Sigmoid colon (tissue), 6 donors: ENCODE measurements at regions not wholly inside any gene's neighbourhood (a gene's known extent, or its start where the extent isn't known, plus 50 kb on each side); places are given as distances from the start of the nearest gene placed in this dataset.

Experiments
- DNase-seq: peaks from one replicate; pipeline ENCODE4 v3.0.0-alpha.2; 2019
- H3K27ac ChIP-seq, 4 donors: fragments of 200-600 bp; sonication (generic); one replicate each; pipeline ENCODE4 v1.5.1; 2016 to 2019; ENCODE audit warnings: mild to moderate bottlenecking in 1 of 4
- H3K27me3 ChIP-seq, 3 donors: fragments of 200-600 bp; sonication (generic); one replicate each; pipeline ENCODE4 v1.5.1; 2019; ENCODE audit warnings: mild to moderate bottlenecking in 1 of 3
- H3K36me3 ChIP-seq, 4 donors: fragments of 200-600 bp; sonication (generic); one replicate each; pipeline ENCODE4 v1.5.1; 2016 to 2019
- H3K4me1 ChIP-seq, 4 donors: fragments of 200-600 bp; sonication (generic); one replicate each; pipeline ENCODE4 v1.5.1; 2017 to 2019
- H3K4me3 ChIP-seq, 4 donors: fragments of 200-600 bp; sonication (generic); one replicate each; pipeline ENCODE4 v1.5.1; 2017 to 2019; ENCODE audit warnings: mild to moderate bottlenecking in 2 of 4, moderate library complexity in 1 of 4
- H3K9me3 ChIP-seq, 4 donors: fragments of 200-600 bp in 3 of 4; sonication (generic) in 3 of 4; one replicate each; pipeline versions ENCODE4 v1.5.1 to v1.6.1; 2013 to 2019
- EP300 ChIP-seq, 4 donors: sonication (generic); formaldehyde crosslinking; IDR thresholded peaks; one replicate each; pipeline ENCODE4 v1.6.1; 2017; ENCODE audit warnings: antibody characterized with exemption in 4 of 4
- POLR2A ChIP-seq, 2 donors: fragments of 450-650 bp; IDR thresholded peaks; one replicate each; pipeline ENCODE4 v1.6.1; 2016; ENCODE audit warnings: antibody characterized with exemption in 2 of 2, mild to moderate bottlenecking in 2 of 2, moderate library complexity in 2 of 2
- POLR2AphosphoS5 ChIP-seq, 4 donors: sonication (generic); formaldehyde crosslinking; IDR thresholded peaks; one replicate each; pipeline ENCODE4 v1.6.1; 2017; ENCODE audit warnings: antibody characterized with exemption in 4 of 4
- WGBS, 2 donors: extraction: QIAGEN DNeasy Blood & Tissue Kit; methylation state at CpG; one replicate each; pipeline ENCODE4 v1.1.7; 2013; 5-methylcytosine and 5-hydroxymethylcytosine counted together
- intact Hi-C: fragments of 100-400 bp; cut with DNase I; formaldehyde crosslinking; loops from one replicate; pipeline ENCODE4 v1.15.1; 2023
- TF ChIP-seq, protein P1 (sequence below), 4 experiments: fragments of 450-650 bp in 3 of 4; fragments of 200-600 bp in 1 of 4; IDR thresholded peaks; one replicate each; pipeline ENCODE4 v1.5.1; 2016 to 2019; ENCODE audit warnings: antibody characterized with exemption in 4 of 4, mild to moderate bottlenecking in 3 of 4, moderate library complexity in 2 of 4
- donor health status: healthy with polysubstance abuse.
- donor health status: healthy.

DNA sequence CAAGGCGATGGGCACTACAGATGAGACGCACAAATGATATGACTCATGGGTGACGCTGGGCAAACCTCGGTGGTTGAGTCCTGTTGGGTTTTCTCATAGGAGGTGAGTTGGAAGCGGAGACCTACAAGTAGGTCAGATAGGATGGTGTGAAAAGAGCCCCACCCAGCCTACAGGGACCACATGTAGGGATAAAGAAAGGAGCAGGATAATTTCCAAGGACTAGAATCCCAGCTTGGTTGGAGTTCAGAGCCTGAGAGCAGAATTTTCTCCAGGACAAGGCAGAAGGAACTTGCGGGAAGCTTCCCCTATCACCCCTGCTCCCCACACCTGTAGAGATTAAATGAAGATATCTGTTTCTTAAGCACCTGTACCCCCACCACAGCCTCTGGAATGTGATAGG is 489.7 kb upstream of the CDH4 start:
- no peak overlapping the region for H3K4me3 ChIP-seq

GRCh38 chr20:60764328-60764727 is 487.7 kb upstream of the CDH4 start:
- Histone ChIP-seq H3K9me3 (no peaks in the 10 kb centered on the region), H3K4me3 (no peak overlapping the region), H3K4me1 (no peaks in the 10 kb centered on the region), H3K27ac (no peak overlapping the region), H3K27me3 (no peaks in the 10 kb centered on the region), H3K36me3 (no peaks in the 10 kb centered on the region)
- intact Hi-C loops = no loop called here
- TF ChIP-seq EP300 (IDR thresholded peaks at IDR 0.05) (no peak), POLR2AphosphoS5 (IDR thresholded peaks at IDR 0.05) (no peak), POLR2A (IDR thresholded peaks at IDR 0.05) (no peak)
- TF ChIP-seq, protein P1, sequence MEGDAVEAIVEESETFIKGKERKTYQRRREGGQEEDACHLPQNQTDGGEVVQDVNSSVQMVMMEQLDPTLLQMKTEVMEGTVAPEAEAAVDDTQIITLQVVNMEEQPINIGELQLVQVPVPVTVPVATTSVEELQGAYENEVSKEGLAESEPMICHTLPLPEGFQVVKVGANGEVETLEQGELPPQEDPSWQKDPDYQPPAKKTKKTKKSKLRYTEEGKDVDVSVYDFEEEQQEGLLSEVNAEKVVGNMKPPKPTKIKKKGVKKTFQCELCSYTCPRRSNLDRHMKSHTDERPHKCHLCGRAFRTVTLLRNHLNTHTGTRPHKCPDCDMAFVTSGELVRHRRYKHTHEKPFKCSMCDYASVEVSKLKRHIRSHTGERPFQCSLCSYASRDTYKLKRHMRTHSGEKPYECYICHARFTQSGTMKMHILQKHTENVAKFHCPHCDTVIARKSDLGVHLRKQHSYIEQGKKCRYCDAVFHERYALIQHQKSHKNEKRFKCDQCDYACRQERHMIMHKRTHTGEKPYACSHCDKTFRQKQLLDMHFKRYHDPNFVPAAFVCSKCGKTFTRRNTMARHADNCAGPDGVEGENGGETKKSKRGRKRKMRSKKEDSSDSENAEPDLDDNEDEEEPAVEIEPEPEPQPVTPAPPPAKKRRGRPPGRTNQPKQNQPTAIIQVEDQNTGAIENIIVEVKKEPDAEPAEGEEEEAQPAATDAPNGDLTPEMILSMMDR (IDR thresholded peaks at IDR 0.05) = no peak
- no peak for DNase-seq
- WGBS, 2 donors = 71 to 93% methylated on average over 4 of the region's 4 CpGs

More for the DNA sequence above, 489.7 kb upstream of the CDH4 start:
- Histone ChIP-seq H3K27me3 (no peaks in the 10 kb centered on the region), H3K27ac (no peak overlapping the region), H3K36me3 (no peaks in the 10 kb centered on the region), H3K4me1 (no peaks in the 10 kb centered on the region), H3K9me3 (no peaks in the 10 kb centered on the region)
- WGBS, 2 donors = 87 to 95% methylated on average over 6 of the region's 6 CpGs
- no peak for TF ChIP-seq EP300 (IDR thresholded peaks at IDR 0.05)
- TF ChIP-seq POLR2AphosphoS5 (IDR thresholded peaks at IDR 0.05) = no peak
- no peak for TF ChIP-seq POLR2A (IDR thresholded peaks at IDR 0.05)
- TF ChIP-seq, protein P1 (IDR thresholded peaks at IDR 0.05) = no peak
- no peak for DNase-seq
- intact Hi-C loops = no loop called here

DNA sequence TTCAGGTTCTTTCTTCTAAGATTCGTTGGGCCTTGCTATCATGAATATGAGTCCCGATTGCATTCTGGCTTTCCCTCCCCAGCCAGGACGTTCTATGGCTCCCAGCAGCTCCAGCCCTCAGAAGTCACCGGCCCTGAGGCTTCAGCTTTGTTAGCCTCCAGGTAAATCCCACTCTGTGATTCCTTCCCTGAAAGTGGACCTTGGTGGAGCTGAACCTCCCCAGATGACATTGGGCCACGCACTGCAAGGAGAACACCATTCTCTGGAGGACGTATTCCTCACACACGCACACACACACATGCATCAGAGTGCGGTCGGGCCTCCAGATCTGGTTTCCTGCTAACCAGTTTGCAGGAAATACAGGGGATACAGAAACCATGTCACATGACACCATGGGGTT is 487.3 kb upstream of the CDH4 start:
- no peak for DNase-seq
- Histone ChIP-seq H3K27me3 (no peaks in the 10 kb centered on the region), H3K9me3 (no peaks in the 10 kb centered on the region), H3K4me1 (no peaks in the 10 kb centered on the region), H3K27ac (no peak overlapping the region), H3K4me3 (no peak overlapping the region), H3K36me3 (no peaks in the 10 kb centered on the region)
- TF ChIP-seq EP300 (IDR thresholded peaks at IDR 0.05) = no peak
- TF ChIP-seq POLR2AphosphoS5 (IDR thresholded peaks at IDR 0.05) = no peak
- TF ChIP-seq, protein P1 (IDR thresholded peaks at IDR 0.05) = no peak
- no peak for TF ChIP-seq POLR2A (IDR thresholded peaks at IDR 0.05)
- intact Hi-C loops = no loop called here
- WGBS, 2 donors = 53 to 84% methylated on average over 9 of the region's 9 CpGs

- DNase-seq = no peak
- H3K27me3 ChIP-seq = no peaks in the 10 kb centered on the region
- H3K36me3 ChIP-seq = no peaks in the 10 kb centered on the region
- H3K9me3 ChIP-seq = no peaks in the 10 kb centered on the region
- no peak overlapping the region for H3K27ac ChIP-seq
- intact Hi-C loops = no loop called here
- no peak overlapping the region for H3K4me3 ChIP-seq
- H3K4me1 ChIP-seq = no peaks in the 10 kb centered on the region
- TF ChIP-seq POLR2AphosphoS5 (IDR thresholded peaks at IDR 0.05) = no peak
- TF ChIP-seq, protein P1 (IDR thresholded peaks at IDR 0.05) = no peak
- TF ChIP-seq POLR2A (IDR thresholded peaks at IDR 0.05) = no peak
- no peak for TF ChIP-seq EP300 (IDR thresholded peaks at IDR 0.05)
- WGBS, 2 donors = 63 to 77% methylated on average over 10 of the region's 10 CpGs
Measured at GRCh38 chr20:60765821-60766403, 486.1 kb upstream of the CDH4 start.

GRCh38 chr20:60768216-60768615 is 483.8 kb upstream of the CDH4 start:
- intact Hi-C loops = no loop called here
- 84 to 85% methylated on average over 1 of the region's 1 CpG for WGBS, 2 donors
- DNase-seq = no peak
- TF ChIP-seq POLR2A (IDR thresholded peaks at IDR 0.05) = no peak
- TF ChIP-seq POLR2AphosphoS5 (IDR thresholded peaks at IDR 0.05) = no peak
- no peak for TF ChIP-seq EP300 (IDR thresholded peaks at IDR 0.05)
- TF ChIP-seq, protein P1 (IDR thresholded peaks at IDR 0.05) = no peak
- no peaks in the 10 kb centered on the region for H3K9me3 ChIP-seq
- H3K4me1 ChIP-seq = no peaks in the 10 kb centered on the region
- no peaks in the 10 kb centered on the region for H3K36me3 ChIP-seq
- H3K4me3 ChIP-seq = no peak overlapping the region
- no peaks in the 10 kb centered on the region for H3K27me3 ChIP-seq
- no peak overlapping the region for H3K27ac ChIP-seq
